Loucy (cell line): ENCODE measurements at regions not wholly inside any gene's neighbourhood (a gene's known extent, or its start where the extent isn't known, plus 50 kb on each side); places are given as distances from the start of the nearest gene placed in this dataset.

Source experiments
- CTCF ChIP-seq: fragments of 200-600 bp; sonication (generic); conservative IDR thresholded peaks from 2 replicates; pipeline ENCODE4 v1.5.1; 2014; ENCODE audit warnings: mild to moderate bottlenecking, antibody characterized with exemption, low read length
- EZH2phosphoT487 ChIP-seq: fragments of 200-600 bp; IDR thresholded peaks from 2 replicates; pipeline ENCODE4 v1.6.1; 2018; ENCODE audit warnings: antibody characterized with exemption, mild to moderate bottlenecking, moderate library complexity, borderline replicate concordance

GRCh38 chr2:185245216-185245615 is 493.4 kb upstream of the FSIP2 start:
- TF ChIP-seq CTCF (no peak), EZH2phosphoT487 (no peak)
